ENCODE measurements at regions not wholly inside any gene's neighbourhood (a gene's known extent, or its start where the extent isn't known, plus 50 kb on each side); places are given as distances from the start of the nearest gene placed in this dataset.

DNA sequence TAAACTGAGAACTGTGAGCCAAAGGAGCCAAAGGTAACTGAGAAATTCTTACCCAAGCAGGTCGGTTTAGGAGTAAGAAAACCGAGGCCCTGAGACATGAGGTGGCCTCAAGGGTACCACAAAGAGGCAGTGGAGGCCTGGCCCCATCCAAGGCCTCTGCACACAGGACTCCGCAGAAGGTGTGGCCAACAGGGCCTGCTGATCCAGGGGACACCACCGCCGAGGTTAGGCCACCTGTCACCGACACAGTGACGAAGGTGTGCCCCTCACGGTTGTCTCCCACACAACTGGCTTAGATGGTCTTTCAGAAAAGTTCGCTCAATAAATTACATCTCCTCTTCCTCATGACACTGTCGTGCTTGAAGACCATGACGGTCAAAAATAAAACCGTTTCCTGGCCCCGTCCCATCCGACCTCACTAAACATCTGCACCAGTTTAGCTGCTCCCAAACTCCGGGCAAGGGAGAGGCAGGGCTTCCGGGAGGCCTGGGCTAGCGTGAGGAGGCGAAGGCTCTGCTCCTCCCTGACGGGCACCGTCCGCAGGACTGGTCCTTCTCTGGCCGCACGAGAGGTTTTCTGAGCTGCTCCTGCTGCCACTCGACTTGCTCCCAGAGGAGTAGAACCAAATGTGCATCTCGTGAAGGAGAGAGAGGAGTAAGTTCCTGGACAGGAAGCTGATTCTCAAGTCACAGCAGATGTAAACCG, 442.0 kb downstream of the EIPR1 start:
- no peak for DNase-seq

DNA sequence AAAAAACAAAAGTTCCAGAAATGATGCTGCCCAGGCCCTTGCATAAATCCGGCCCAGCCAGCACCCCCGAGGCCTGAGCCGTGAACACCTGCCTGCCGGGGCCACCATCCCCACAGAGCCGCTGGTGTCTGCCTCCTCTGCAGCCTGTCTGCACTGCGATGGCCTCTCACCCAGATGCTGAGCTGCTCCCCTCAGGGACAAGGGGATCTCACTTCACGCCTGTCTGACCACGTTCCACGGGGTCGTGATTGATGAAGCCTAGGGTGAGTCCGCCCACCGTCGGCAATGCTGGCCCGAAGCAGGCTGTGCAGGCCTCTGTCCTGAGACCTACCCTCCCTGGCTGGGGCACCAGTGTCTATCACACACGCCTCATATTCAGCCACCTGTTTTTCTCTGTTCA, 444.2 kb downstream of the EIPR1 start:
- DNase-seq = no peak

DNA sequence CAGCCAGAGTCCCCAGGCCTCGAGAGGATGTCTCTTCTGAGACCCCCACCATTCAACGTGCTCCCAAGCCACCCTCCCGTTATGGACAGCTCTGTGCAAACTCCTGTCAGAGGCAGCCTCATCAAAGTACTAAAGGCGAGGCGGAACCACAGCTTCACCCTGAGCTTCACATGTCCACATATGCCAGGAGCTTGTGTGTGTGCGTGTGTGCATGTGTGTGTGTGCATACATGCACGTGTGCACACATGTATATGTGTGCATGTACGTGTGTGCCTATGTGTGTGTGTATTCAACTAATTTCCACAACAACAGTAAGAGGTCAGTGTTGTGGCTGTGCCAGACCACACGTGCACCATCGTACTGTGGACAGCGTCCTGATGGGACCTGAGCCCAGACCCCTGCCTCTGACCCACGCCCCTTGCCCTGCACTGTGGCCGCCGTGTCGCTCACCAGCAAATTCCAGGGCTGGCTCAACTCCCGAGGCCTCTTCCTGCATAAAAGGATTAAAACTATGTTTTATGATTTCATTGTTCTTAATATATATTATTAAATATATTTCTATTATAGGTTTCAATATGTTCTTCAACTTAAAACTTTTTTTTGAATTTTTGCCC, 444.8 kb downstream of the EIPR1 start:
- DNase-seq = no peak

DNA sequence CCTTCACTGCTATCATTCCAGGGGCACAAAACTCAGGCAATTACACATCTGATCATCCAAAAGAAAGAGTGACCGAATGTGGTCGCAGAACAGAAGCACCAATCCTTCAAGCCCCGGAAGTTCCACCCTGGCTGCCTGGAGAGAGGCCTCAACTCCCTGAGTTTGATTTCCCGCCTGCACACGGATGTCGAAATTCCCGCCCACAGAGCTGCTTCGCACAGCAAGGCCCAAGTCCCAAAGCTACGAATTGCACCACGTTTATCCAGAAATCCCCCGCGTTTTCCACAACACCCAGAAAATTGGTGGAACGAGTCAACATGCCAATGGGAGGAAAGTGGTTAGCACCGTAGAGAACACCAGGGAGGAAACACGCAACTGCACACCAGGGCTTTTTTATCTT, 445.4 kb downstream of the EIPR1 start:
- no peak for DNase-seq

DNA sequence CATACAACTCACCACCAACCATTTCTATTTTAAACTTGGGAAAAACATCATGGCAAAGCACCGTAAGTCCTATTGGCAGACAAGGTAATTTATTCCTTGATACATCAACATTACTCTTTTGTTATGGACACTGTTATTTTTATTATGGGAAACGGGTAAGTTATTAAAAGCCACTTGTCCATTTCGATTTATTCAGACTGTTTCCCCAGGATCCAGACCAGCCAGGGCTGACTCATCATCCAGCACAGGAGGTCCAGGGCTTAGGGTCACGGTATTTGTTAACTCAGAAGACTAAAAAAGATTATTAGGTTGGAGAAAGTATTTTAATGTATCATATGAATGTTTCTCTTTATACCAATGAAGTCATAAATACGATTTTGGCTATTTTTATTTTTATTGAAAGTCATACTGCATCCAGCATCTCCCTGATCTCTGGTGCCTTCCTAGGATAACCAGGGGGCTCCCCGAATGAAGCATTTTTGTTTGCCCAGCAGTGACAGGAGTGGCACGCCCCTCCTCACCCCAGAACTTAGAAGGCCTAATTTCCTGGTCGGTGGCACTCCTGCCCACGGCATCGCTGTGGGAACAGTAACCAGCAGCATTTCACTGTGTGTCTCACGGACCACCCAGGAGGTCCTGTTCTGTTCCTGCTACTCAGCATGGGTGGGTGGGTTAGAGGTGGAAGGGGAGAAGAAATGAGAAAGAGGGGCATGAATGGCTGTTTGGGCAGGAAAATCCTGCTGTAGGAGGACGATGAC, 446.1 kb downstream of the EIPR1 start:
- DNase-seq = no peak

DNA sequence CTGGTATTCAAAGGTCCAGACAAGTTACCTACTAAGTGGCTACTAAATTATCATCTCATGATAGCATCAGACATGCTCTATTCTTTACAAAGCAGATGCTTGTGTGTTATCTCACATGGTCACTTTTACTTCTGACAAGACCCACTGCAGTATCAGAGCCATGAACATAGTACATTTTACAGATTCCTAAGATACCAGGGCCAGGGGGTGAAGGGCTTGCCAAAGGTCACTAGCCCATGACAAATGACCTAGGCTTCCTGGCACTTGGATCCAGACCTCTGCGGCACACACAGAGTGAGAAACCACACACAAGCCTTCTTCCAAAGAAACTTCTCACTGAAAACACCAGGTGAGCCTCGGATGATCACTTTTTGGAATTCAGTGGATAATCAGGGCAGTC, 446.8 kb downstream of the EIPR1 start:
- no peak for DNase-seq

DNA sequence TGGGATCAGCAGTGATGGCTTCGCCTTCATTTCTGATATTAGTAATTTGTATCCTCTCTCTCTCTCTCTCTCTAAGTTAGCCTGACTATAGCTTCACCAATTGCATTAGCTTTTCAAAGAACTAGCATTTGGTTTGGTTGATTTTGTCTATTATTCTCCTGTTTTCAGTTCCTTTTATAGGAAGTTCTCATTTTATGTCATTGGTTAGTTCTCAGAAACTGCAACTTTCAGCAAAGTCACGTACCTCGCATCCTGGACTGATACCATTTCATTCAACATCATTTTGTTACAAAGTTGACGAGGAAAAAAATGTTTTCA, 450.8 kb downstream of the EIPR1 start:
- DNase-seq = no peak

- DNase-seq = no peak
Observed at GRCh38 chr2:2926009-2926857, 451.4 kb downstream of the EIPR1 start.

DNA sequence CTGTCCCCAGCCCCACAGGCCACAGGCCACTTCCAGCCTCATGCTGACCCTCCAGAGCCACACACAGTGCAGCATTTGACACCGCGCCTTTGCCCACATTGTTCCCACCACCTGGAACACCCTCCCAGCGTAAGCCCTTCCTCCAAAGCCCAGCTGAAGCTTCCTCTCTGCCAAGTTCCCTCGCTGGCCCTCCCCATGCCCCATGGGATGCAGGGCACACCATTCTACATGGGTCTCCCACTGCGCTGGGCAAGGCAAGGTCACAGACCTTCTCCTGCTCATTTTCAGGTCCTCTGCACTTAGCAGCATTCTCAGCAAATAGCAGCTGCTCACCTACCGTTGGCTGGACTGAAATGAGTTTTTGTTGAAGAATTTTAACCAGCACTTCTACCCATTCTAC, 455.5 kb downstream of the EIPR1 start:
- no peak for DNase-seq

- no peak for DNase-seq
Observed at GRCh38 chr2:2921011-2921720, 456.5 kb downstream of the EIPR1 start.

- DNase-seq = no peak
Observed at GRCh38 chr2:2919574-2920365, 457.8 kb downstream of the EIPR1 start.

GRCh38 chr2:2919026-2919425, 458.6 kb downstream of the EIPR1 start:
- DNase-seq = no peak

DNA sequence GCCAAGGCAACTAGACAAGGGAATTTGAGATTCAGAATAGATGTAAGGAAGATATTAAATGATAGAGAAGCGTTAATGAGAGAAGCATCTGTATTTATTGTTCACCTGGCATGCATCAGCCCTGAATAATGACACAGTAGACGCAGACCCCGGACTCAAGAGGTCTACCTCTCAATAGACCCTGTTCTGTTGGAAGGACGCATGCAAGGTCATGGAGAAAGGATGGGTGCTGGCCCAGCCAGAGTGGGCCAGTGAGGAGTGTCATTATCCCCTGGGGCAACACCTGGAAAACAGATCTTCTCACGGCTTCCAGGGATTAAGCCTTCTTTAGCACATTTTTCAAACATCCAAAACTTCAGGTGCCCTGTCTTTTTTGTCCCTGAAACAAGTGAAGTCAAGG, 461.0 kb downstream of the EIPR1 start:
- no peak for DNase-seq

- no peak for DNase-seq
Observed at GRCh38 chr2:2914252-2914651, 463.4 kb downstream of the EIPR1 start.

DNA sequence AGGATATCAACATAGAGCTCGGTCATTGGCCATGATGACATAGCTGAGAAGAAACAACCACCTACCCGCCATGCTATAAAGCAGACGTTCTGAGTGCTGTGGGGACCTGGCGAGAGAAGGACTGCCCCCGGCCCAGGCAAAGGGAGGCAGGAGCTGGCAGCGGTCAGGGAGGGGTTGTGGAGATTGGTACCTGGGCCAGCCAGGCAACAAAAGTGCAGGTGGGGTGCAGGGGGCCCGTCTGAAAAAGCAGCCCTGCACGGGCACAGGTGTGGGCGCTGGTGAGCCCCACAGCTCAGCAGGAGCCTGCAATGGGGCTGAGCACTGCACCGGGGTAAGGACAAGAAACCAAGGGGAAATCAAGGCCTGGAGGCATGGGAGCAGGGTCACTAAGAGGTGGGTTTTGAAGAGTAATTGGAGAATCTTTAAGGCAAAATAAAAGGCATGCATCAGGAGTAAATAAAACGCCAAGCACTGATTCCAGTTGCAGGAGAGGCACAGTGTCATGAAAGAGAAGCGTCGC, 464.0 kb downstream of the EIPR1 start:
- DNase-seq = no peak

GRCh38 chr2:2912731-2913130, 464.9 kb downstream of the EIPR1 start:
- no peak for DNase-seq

- DNase-seq = no peak
Observed at GRCh38 chr2:2912293-2912692, 465.3 kb downstream of the EIPR1 start.

- DNase-seq = no peak
Observed at GRCh38 chr2:2910259-2910658, 467.4 kb downstream of the EIPR1 start.

DNA sequence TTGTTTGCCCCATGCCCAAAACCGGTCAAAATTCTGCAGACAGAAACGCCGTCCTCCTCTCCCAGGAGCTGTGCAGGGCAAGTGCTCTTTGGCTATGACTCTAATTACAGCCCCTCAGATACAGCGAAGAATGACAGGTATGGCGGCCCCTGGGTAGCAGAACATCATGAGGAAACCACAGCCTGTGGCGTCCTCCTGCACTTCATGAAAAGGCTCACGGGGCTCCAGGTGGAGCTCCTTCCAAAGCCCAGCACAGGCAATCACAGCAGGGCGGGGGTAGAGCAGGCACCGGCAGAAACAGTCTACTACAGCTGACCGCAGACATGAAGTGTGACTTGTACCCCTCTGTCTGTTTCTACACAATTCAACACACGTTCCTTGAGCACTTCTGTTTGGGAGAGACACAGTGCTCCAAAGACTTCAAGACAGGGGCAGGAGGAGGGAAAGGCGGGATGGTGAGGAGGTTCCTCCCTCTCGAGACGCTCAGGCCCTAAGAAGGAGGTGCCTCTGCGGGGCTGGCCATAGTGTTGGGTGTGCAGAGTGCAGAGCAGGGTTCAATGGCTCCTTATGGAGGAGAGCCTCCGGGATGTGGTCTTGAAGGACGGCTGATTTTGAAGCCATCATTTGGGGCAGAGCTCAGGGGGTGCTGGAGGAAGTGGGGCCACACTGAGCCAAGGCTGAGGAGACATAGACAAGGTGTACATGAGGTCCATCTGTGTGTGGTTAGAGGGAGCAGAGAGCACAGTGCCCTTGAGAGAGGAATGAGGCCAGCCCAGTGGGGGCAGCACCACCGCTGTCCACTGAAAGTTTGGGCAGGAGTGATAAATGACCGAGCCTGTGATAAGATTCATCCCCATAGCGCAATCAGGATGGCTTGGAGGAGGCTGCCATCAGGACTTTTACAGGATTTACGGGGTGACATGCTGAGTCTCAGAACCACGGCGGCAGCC, 468.3 kb downstream of the EIPR1 start:
- DNase-seq = no peak

Data from nucleus accumbens (tissue), 56 donors.